ENCODE measurements at regions not wholly inside any gene's neighbourhood (a gene's known extent, or its start where the extent isn't known, plus 50 kb on each side); places are given as distances from the start of the nearest gene placed in this dataset.

- DNase-seq, result no peak
Observed at GRCh38 chr12:92294676-92295440, 149.2 kb upstream of the BTG1 start.

GRCh38 chr12:92292016-92292415 lies 146.4 kb upstream of the BTG1 start:
- DNase-seq, result no peak

- no peak for DNase-seq
Observed at GRCh38 chr12:92290886-92291285, 145.2 kb upstream of the BTG1 start.

- DNase-seq, result no peak
Observed at GRCh38 chr12:92290350-92290695, 144.7 kb upstream of the BTG1 start.

GRCh38 chr12:92289629-92290349 lies 144.1 kb upstream of the BTG1 start:
- no peak for DNase-seq

GRCh38 chr12:92288561-92288960 lies 142.9 kb upstream of the BTG1 start:
- DNase-seq, result no peak

GRCh38 chr12:92278378-92278828 lies 132.8 kb upstream of the BTG1 start:
- DNase-seq, result no peak

- no peak for DNase-seq
Observed at GRCh38 chr12:92277795-92278194, 132.1 kb upstream of the BTG1 start.

- no peak for DNase-seq
Observed at GRCh38 chr12:92276276-92276675, 130.6 kb upstream of the BTG1 start.

GRCh38 chr12:92275443-92276154 lies 130.0 kb upstream of the BTG1 start:
- DNase-seq, result no peak

GRCh38 chr12:92273076-92273475 lies 127.4 kb upstream of the BTG1 start:
- DNase-seq, result no peak

GRCh38 chr12:92272061-92272964 lies 126.7 kb upstream of the BTG1 start:
- DNase-seq, result no peak

GRCh38 chr12:92271341-92271740 lies 125.7 kb upstream of the BTG1 start:
- no peak for DNase-seq

GRCh38 chr12:92270521-92270920 lies 124.9 kb upstream of the BTG1 start:
- no peak for DNase-seq

- no peak for DNase-seq
Observed at GRCh38 chr12:92268946-92269345, 123.3 kb upstream of the BTG1 start.

GRCh38 chr12:92261692-92262091 lies 116.0 kb upstream of the BTG1 start:
- no peak for DNase-seq

GRCh38 chr12:92261071-92261470 lies 115.4 kb upstream of the BTG1 start:
- no peak for DNase-seq

- DNase-seq, result no peak
Observed at GRCh38 chr12:92259696-92260251, 114.1 kb upstream of the BTG1 start.

- DNase-seq, result no peak
Observed at GRCh38 chr12:92259291-92259690, 113.6 kb upstream of the BTG1 start.

GRCh38 chr12:92257261-92257660 lies 111.6 kb upstream of the BTG1 start:
- DNase-seq, result no peak

GRCh38 chr12:92255741-92256140 lies 110.1 kb upstream of the BTG1 start:
- DNase-seq, result no peak

GRCh38 chr12:92253301-92253700 lies 107.7 kb upstream of the BTG1 start:
- no peak for DNase-seq
